GM19035 (cell line): ENCODE measurements at regions not wholly inside any gene's neighbourhood (a gene's known extent, or its start where the extent isn't known, plus 50 kb on each side); places are given as distances from the start of the nearest gene placed in this dataset.
"Not testable (repeated sequence)": the region's sequence is repeated elsewhere in the genome, so short reads cannot be mapped to it uniquely, and the experiment has no call there.

Experiments used
- ATAC-seq: cut with Tn5 transposase; IDR thresholded peaks from one replicate; pipeline ENCODE4 v1.9.1; 2021; ENCODE audit not compliant: unreplicated experiment

- ATAC-seq, result no peak
Measured at GRCh38 chr1:224791362-224791941, 138.0 kb upstream of the DNAH14 start.

GRCh38 chr1:224795591-224795990, 133.9 kb upstream of the DNAH14 start:
- ATAC-seq, result no peak

GRCh38 chr1:224799083-224799482, 130.4 kb upstream of the DNAH14 start:
- ATAC-seq, result no peak

GRCh38 chr1:224800486-224801119, 128.9 kb upstream of the DNAH14 start:
- no peak for ATAC-seq

GRCh38 chr1:224801844-224802490, 127.5 kb upstream of the DNAH14 start:
- ATAC-seq, result no peak

GRCh38 chr1:224802617-224803016, 126.9 kb upstream of the DNAH14 start:
- ATAC-seq, result no peak

- ATAC-seq, result no peak
Measured at GRCh38 chr1:224804220-224804619, 125.3 kb upstream of the DNAH14 start.

GRCh38 chr1:224805889-224806288, 123.6 kb upstream of the DNAH14 start:
- no peak for ATAC-seq

GRCh38 chr1:224809137-224809536, 120.3 kb upstream of the DNAH14 start:
- no peak for ATAC-seq

- ATAC-seq, result no peak
Measured at GRCh38 chr1:224809613-224810012, 119.9 kb upstream of the DNAH14 start.

- no peak for ATAC-seq
Measured at GRCh38 chr1:224811564-224811963, 117.9 kb upstream of the DNAH14 start.

GRCh38 chr1:224815647-224816046, 113.8 kb upstream of the DNAH14 start:
- ATAC-seq, result no peak

GRCh38 chr1:224816062-224816461, 113.4 kb upstream of the DNAH14 start:
- ATAC-seq, result no peak

- no peak for ATAC-seq
Measured at GRCh38 chr1:224817382-224817781, 112.1 kb upstream of the DNAH14 start.

GRCh38 chr1:224819861-224820260, 109.6 kb upstream of the DNAH14 start:
- no peak for ATAC-seq

- ATAC-seq, result no peak
Measured at GRCh38 chr1:224820341-224820740, 109.1 kb upstream of the DNAH14 start.

- ATAC-seq, result not testable (repeated sequence)
Measured at GRCh38 chr1:224821751-224822150, 107.7 kb upstream of the DNAH14 start.

- no peak for ATAC-seq
Measured at GRCh38 chr1:224825525-224826000, 103.9 kb upstream of the DNAH14 start.

GRCh38 chr1:224828691-224829090, 100.8 kb upstream of the DNAH14 start:
- no peak for ATAC-seq

GRCh38 chr1:224831501-224831900, 98.0 kb upstream of the DNAH14 start:
- no peak for ATAC-seq

- ATAC-seq, result not testable (repeated sequence)
Measured at GRCh38 chr1:224839648-224840300, 89.7 kb upstream of the DNAH14 start.

- not testable (repeated sequence) for ATAC-seq
Measured at GRCh38 chr1:224841803-224842202, 87.7 kb upstream of the DNAH14 start.
